Lung (tissue), 11 donors: ENCODE measurements at regions not wholly inside any gene's neighbourhood (a gene's known extent, or its start where the extent isn't known, plus 50 kb on each side); places are given as distances from the start of the nearest gene placed in this dataset.

ENCODE experiments used
- ATAC-seq: fragments of 200-7000 bp; cut with Tn5 transposase; one replicate; pipeline ENCODE4 v1.9.1; 2020; ENCODE audit warnings: moderate number of reproducible peaks; ENCODE audit not compliant: insufficient read depth, low FRiP score
- DNase-seq, 3 donors: peaks; one replicate each; pipeline ENCODE4 v3.0.0-alpha.2; 2013 to 2017
- H3K27ac ChIP-seq, 2 donors: one replicate each; pipeline ENCODE4 v1.5.1; 2013; ENCODE audit warnings: mild to moderate bottlenecking in 2 of 2, moderate library complexity in 2 of 2, control low read depth in 1 of 2, inconsistent platforms in 1 of 2, low read depth in 1 of 2, low read length in 1 of 2
- H3K27me3 ChIP-seq, 3 donors: one replicate each; pipeline ENCODE4 v1.5.1; 2013; ENCODE audit warnings: low read length in 2 of 3; ENCODE audit not compliant: control insufficient read depth in 3 of 3, insufficient read depth in 3 of 3
- H3K36me3 ChIP-seq, 4 donors: one replicate each; pipeline ENCODE4 v1.5.1; 2013; ENCODE audit warnings: low read length in 4 of 4, mild to moderate bottlenecking in 1 of 4, moderate library complexity in 1 of 4; ENCODE audit not compliant: control insufficient read depth in 4 of 4, insufficient read depth in 4 of 4
- H3K4me1 ChIP-seq, 5 donors: one replicate each; pipeline ENCODE4 v1.5.1; 2013; ENCODE audit warnings: low read length in 5 of 5, mild to moderate bottlenecking in 2 of 5, moderate library complexity in 1 of 5; ENCODE audit not compliant: control insufficient read depth in 5 of 5, insufficient read depth in 5 of 5
- H3K4me3 ChIP-seq: one replicate; pipeline ENCODE4 v1.5.1; 2013; ENCODE audit warnings: mild to moderate bottlenecking, control low read depth, moderate library complexity
- H3K9ac ChIP-seq, 2 donors: one replicate each; pipeline ENCODE4 v1.5.1; 2013; ENCODE audit warnings: low read length in 2 of 2, control low read depth in 1 of 2; ENCODE audit not compliant: insufficient read depth in 1 of 2
- H3K9me3 ChIP-seq, 4 donors: one replicate each; pipeline ENCODE4 v1.5.1; 2013; ENCODE audit warnings: low read length in 3 of 4, mild to moderate bottlenecking in 1 of 4, moderate library complexity in 1 of 4; ENCODE audit not compliant: control insufficient read depth in 4 of 4, insufficient read depth in 3 of 4
- WGBS, 2 donors: extraction: QIAGEN DNeasy Blood & Tissue Kit; methylation state at CpG; one replicate each; pipeline ENCODE4 v1.1.7; 2013; 5-methylcytosine and 5-hydroxymethylcytosine counted together
- TF ChIP-seq, protein P1 (sequence below): IDR thresholded peaks from 2 replicates; pipeline ENCODE4 v1.5.1; 2012; ENCODE audit warnings: mild to moderate bottlenecking; ENCODE audit errors: control extremely low read depth, extremely low read depth
- donor health status: control.
- donor health status: control.
- donor health status: Bipolar disorder and iron deficiency.
- donor health status: healthy.
- donor health status: DM: yes; HTN: yes; CAD: no.

GRCh38 chr11:104663190-104664140, 234.8 kb downstream of the CASP12 start:
- no peak for ATAC-seq
- Histone ChIP-seq H3K4me1 (no peaks in the 10 kb centered on the region), H3K9me3 (no peaks in the 10 kb centered on the region), H3K27me3 (no peaks in the 10 kb centered on the region), H3K36me3 (no peaks in the 10 kb centered on the region), H3K27ac (no peak overlapping the region), H3K9ac (no peak overlapping the region), H3K4me3 (no peak overlapping the region)
- no peak for DNase-seq
- 86 to 89% methylated on average over 4 of the region's 4 CpGs for WGBS, 2 donors
- TF ChIP-seq, protein P1, sequence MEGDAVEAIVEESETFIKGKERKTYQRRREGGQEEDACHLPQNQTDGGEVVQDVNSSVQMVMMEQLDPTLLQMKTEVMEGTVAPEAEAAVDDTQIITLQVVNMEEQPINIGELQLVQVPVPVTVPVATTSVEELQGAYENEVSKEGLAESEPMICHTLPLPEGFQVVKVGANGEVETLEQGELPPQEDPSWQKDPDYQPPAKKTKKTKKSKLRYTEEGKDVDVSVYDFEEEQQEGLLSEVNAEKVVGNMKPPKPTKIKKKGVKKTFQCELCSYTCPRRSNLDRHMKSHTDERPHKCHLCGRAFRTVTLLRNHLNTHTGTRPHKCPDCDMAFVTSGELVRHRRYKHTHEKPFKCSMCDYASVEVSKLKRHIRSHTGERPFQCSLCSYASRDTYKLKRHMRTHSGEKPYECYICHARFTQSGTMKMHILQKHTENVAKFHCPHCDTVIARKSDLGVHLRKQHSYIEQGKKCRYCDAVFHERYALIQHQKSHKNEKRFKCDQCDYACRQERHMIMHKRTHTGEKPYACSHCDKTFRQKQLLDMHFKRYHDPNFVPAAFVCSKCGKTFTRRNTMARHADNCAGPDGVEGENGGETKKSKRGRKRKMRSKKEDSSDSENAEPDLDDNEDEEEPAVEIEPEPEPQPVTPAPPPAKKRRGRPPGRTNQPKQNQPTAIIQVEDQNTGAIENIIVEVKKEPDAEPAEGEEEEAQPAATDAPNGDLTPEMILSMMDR = no peak

GRCh38 chr11:104661901-104662300, 236.4 kb downstream of the CASP12 start:
- H3K27me3 ChIP-seq = no peaks in the 10 kb centered on the region
- ATAC-seq (no peak), DNase-seq (no peak)
- H3K9ac ChIP-seq = no peak overlapping the region
- H3K4me3 ChIP-seq = no peak overlapping the region
- TF ChIP-seq, protein P1 = no peak
- no peaks in the 10 kb centered on the region for H3K4me1 ChIP-seq
- H3K36me3 ChIP-seq = no peaks in the 10 kb centered on the region
- no peaks in the 10 kb centered on the region for H3K9me3 ChIP-seq
- 79 to 90% methylated on average over 1 of the region's 1 CpG for WGBS, 2 donors
- no peak overlapping the region for H3K27ac ChIP-seq

DNA sequence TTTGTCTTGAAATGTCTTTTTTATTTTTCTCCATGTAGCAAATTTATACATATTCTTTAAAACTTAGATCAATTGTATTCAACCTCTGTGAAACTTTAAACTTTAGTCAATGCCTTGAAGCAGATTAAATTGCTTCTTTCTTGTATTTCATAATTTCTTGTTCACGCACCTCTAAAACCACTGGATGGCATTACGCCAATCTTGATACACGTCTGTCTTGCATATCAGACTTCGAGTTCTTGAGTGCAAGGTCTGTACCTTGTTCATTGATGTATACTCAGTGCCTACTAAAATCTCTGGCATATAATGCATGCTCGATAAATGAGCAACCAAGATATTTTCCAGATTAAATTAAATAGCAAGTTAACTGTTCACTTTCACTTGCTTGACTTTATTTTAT, 236.8 kb downstream of the CASP12 start:
- 51 to 70% methylated on average over 5 of the region's 5 CpGs for WGBS, 2 donors
- DNase-seq = no peak

More for the DNA sequence above, 236.8 kb downstream of the CASP12 start:
- Histone ChIP-seq H3K4me1 (no peaks in the 10 kb centered on the region), H3K9ac (no peak overlapping the region), H3K27me3 (no peaks in the 10 kb centered on the region), H3K9me3 (no peaks in the 10 kb centered on the region), H3K36me3 (no peaks in the 10 kb centered on the region), H3K27ac (no peak overlapping the region), H3K4me3 (no peak overlapping the region)
- no peak for ATAC-seq
- TF ChIP-seq, protein P1 = no peak
